HCT116 (cell line): ENCODE measurements at regions not wholly inside any gene's neighbourhood (a gene's known extent, or its start where the extent isn't known, plus 50 kb on each side); places are given as distances from the start of the nearest gene placed in this dataset.

Experiments used
- ATAC-seq: fragments of 200-7000 bp; cut with Tn5 transposase; 2 replicates; pipeline ENCODE4 v1.9.1; 2020; ENCODE audit warnings: mild to moderate bottlenecking, moderate library complexity
- BruUV-seq: library from RNA; stranded (reverse); fragments of 400-500 nt; replicated peaks from 2 replicates; lab custom pipeline; 2021; lab: Mats Ljungman, UMichigan
- CTCF ChIA-PET: fragments of 300-600 bp; sonication (Branson Sonifier 250); formaldehyde crosslinking; loops from one replicate; lab custom pipeline; 2021; ENCODE audit warnings: antibody characterized with exemption; lab: Charles Lee
- POLR2A ChIA-PET: fragments of 300-600, 350-600 bp; sonication (Branson Sonifier 250); formaldehyde crosslinking; loops from one replicate; lab custom pipeline; 2021; ENCODE audit warnings: antibody characterized with exemption; lab: Charles Lee
- RAD21 ChIA-PET, 2 experiments: fragments of 300-600 bp; sonication (Branson Sonifier 250); formaldehyde crosslinking; loops; one replicate each; lab custom pipeline; 2023; ENCODE audit warnings: low total read pairs in 2 of 2; ENCODE audit not compliant: uncharacterized antibody in 2 of 2, unreplicated experiment in 2 of 2, low non-redundant PET in 1 of 2; lab: Charles Lee
- DNase-seq: peaks from one replicate; pipeline ENCODE4 v3.0.0-alpha.2; 2010; ENCODE audit warnings: low read depth, low spot score
- H2AFZ ChIP-seq: fragments of 200-600 bp; shearing (Covaris generic), sonication (generic); 2 replicates; pipeline ENCODE4 v1.6.1; 2017; ENCODE audit warnings: low read depth, mixed run types, mixed read lengths, antibody characterized with exemption, low read length; ENCODE audit not compliant: poor library complexity, severe bottlenecking
- H3K27ac ChIP-seq: 2 replicates; pipeline ENCODE4 v1.5.1; 2012; ENCODE audit warnings: low read depth, low read length
- H3K27me3 ChIP-seq: fragments of 200-600 bp; sonication (generic); 2 replicates; pipeline ENCODE4 v1.6.1; 2016; ENCODE audit warnings: mixed run types, low read length, mixed read lengths; ENCODE audit not compliant: insufficient read depth
- H3K36me3 ChIP-seq, 2 experiments: fragments of 200-500 bp in 1 of 2; fragments of 200-600 bp in 1 of 2; sonication (Bioruptor generic) in 1 of 2; sonication (generic) in 1 of 2; 2 replicates each; pipeline versions ENCODE4 v1.5.1 to v1.6.1; 2014 to 2016; ENCODE audit warnings: low read length in 2 of 2, inconsistent platforms in 1 of 2, mixed read lengths in 1 of 2, mixed run types in 1 of 2; ENCODE audit not compliant: insufficient read depth in 2 of 2, control insufficient read depth in 1 of 2
- H3K4me1 ChIP-seq, 2 experiments: fragments of 200-600 bp in 1 of 2; sonication (generic) in 1 of 2; 2 replicates each; pipeline versions ENCODE4 v1.5.1 to v1.6.1; 2012 to 2017; ENCODE audit warnings: low read length in 2 of 2, inconsistent platforms in 1 of 2, mild to moderate bottlenecking in 1 of 2, mixed read lengths in 1 of 2, mixed run types in 1 of 2, moderate library complexity in 1 of 2; ENCODE audit not compliant: insufficient read depth in 2 of 2, control insufficient read depth in 1 of 2
- H3K4me2 ChIP-seq: fragments of 200-600 bp; sonication (generic); 2 replicates; pipeline ENCODE4 v1.6.1; 2017; ENCODE audit warnings: mixed run types, low read length, mixed read lengths
- H3K4me3 ChIP-seq, 2 experiments: fragments of 200-600 bp in 1 of 2; sonication (generic) in 1 of 2; replicated peaks in 1 of 2; 2 replicates each; pipeline ENCODE4 v1.5.1; 2011 to 2016; ENCODE audit warnings: low read length in 2 of 2, control low read depth in 1 of 2, low read depth in 1 of 2, mild to moderate bottlenecking in 1 of 2, mixed read lengths in 1 of 2, mixed run types in 1 of 2
- H3K79me2 ChIP-seq: fragments of 200-600 bp; sonication (generic); 2 replicates; pipeline ENCODE4 v1.6.1; 2017; ENCODE audit warnings: mild to moderate bottlenecking, mixed run types, low read length, moderate library complexity, mixed read lengths; ENCODE audit not compliant: insufficient read depth
- H3K9ac ChIP-seq: fragments of 200-600 bp; sonication (generic); 2 replicates; pipeline ENCODE4 v1.6.1; 2016; ENCODE audit warnings: low read length, mixed read lengths
- H3K9me2 ChIP-seq: fragments of 200-600 bp; sonication (generic), shearing (Covaris generic); 2 replicates; pipeline ENCODE4 v1.6.1; 2017; ENCODE audit warnings: mixed run types, mild to moderate bottlenecking, moderate library complexity; ENCODE audit not compliant: insufficient read depth
- H3K9me3 ChIP-seq, 2 experiments: fragments of 200-500 bp in 1 of 2; fragments of 200-600 bp in 1 of 2; sonication (Bioruptor generic) in 1 of 2; sonication (generic) in 1 of 2; 2 replicates each; pipeline ENCODE4 v1.6.1; 2014 to 2017; ENCODE audit warnings: low read length in 2 of 2, mixed read lengths in 2 of 2, inconsistent platforms in 1 of 2, low read depth in 1 of 2, mild to moderate bottlenecking in 1 of 2, mixed run types in 1 of 2, moderate library complexity in 1 of 2; ENCODE audit not compliant: control insufficient read depth in 1 of 2, insufficient read depth in 1 of 2
- H4K20me1 ChIP-seq: fragments of 200-600 bp; sonication (generic), shearing (Covaris generic); 2 replicates; pipeline ENCODE4 v1.6.1; 2017; ENCODE audit warnings: mixed run types, mild to moderate bottlenecking, moderate library complexity; ENCODE audit not compliant: insufficient read depth
- CBX3 ChIP-seq: IDR thresholded peaks from 2 replicates; pipeline ENCODE4 v1.6.1; 2012; ENCODE audit warnings: low read depth
- CEBPB ChIP-seq: IDR thresholded peaks from 2 replicates; pipeline ENCODE4 v1.6.1; 2012; ENCODE audit warnings: low read depth
- EGR1 ChIP-seq: IDR thresholded peaks from 2 replicates; pipeline ENCODE4 v1.6.1; 2012; ENCODE audit warnings: low read depth
- EZH2phosphoT487 ChIP-seq: fragments of 200-600 bp; IDR thresholded peaks from 2 replicates; pipeline ENCODE4 v1.6.1; 2018; ENCODE audit warnings: antibody characterized with exemption, borderline replicate concordance
- FOSL1 ChIP-seq: IDR thresholded peaks from 2 replicates; pipeline ENCODE4 v1.6.1; 2012; ENCODE audit warnings: low read depth
- JUND ChIP-seq: IDR thresholded peaks from 2 replicates; pipeline ENCODE4 v1.6.1; 2012
- POLR2A ChIP-seq: IDR thresholded peaks from 2 replicates; pipeline ENCODE4 v1.7.0; 2011; ENCODE audit warnings: borderline replicate concordance; ENCODE audit not compliant: insufficient read depth, insufficient read length; ENCODE audit errors: extremely low read depth
- POLR2AphosphoS5 ChIP-seq: IDR thresholded peaks from 2 replicates; pipeline ENCODE4 v1.6.1; 2011; ENCODE audit warnings: mild to moderate bottlenecking, low read depth, low read length, moderate library complexity
- RAD21 ChIP-seq: IDR thresholded peaks from 2 replicates; pipeline ENCODE4 v1.6.1; 2012; ENCODE audit warnings: low read depth, mild to moderate bottlenecking
- SIN3A ChIP-seq: IDR thresholded peaks from 2 replicates; pipeline ENCODE4 v1.6.1; 2012; ENCODE audit warnings: low read depth
- SP1 ChIP-seq: IDR thresholded peaks from 2 replicates; pipeline ENCODE4 v1.6.1; 2012; ENCODE audit warnings: low read depth
- SRF ChIP-seq: IDR thresholded peaks from 2 replicates; pipeline ENCODE4 v1.6.1; 2012; ENCODE audit warnings: low read depth
- YY1 ChIP-seq: IDR thresholded peaks from 2 replicates; pipeline ENCODE4 v1.6.1; 2011; ENCODE audit warnings: low read length, low read depth, moderate library complexity, mild to moderate bottlenecking; ENCODE audit not compliant: insufficient replicate concordance; ENCODE audit errors: extremely low read depth
- ZFX ChIP-seq: fragments of 450-650 bp; IDR thresholded peaks from 2 replicates; pipeline ENCODE4 v1.6.1; 2017
- ZNF274 ChIP-seq: fragments of 200-500 bp; sonication (Bioruptor generic); IDR thresholded peaks from 2 replicates; pipeline ENCODE4 v1.6.1; 2014; ENCODE audit warnings: mild to moderate bottlenecking, low read depth, low read length, inconsistent platforms
- intact Hi-C: fragments of 100-400 bp; cut with micrococcal nuclease; formaldehyde crosslinking; loops from 2 replicates; pipeline ENCODE4 v1.10.0; 2022
- TF ChIP-seq, protein P1 (sequence below): IDR thresholded peaks from 2 replicates; pipeline ENCODE4 v1.6.1; 2012
- TF ChIP-seq, protein P2 (sequence below): IDR thresholded peaks from 2 replicates; pipeline ENCODE4 v1.6.1; 2012; ENCODE audit warnings: low read depth

DNA sequence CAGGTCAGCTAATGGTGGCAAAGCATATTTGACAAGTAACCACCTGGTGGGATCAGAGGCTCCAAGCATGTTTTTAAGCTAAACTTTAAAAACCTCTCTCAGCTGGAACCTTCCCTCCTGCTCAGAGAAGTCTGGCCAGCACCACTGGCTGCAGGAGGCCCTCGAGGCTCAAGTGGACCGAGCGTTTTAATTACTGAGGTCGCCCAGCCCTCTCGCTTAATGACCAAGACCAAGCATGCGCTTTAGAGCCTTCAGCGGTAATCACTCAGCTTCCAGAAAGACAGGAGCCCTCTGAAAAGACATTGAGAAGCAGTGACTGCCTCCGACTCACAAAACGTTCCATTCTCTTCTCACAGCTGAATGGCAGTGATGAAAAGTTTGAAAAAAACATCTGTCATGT, 383.4 kb upstream of the ADARB2 start:
- Histone ChIP-seq H2AFZ (no peak overlapping the region), H3K4me2 (no peak overlapping the region), H3K36me3 (no peaks in the 10 kb centered on the region), H3K27me3 (no peaks in the 10 kb centered on the region), H3K4me3 (no peak overlapping the region), H3K4me1 (no peaks in the 10 kb centered on the region), H3K9me3 (peaks cover 0 to 15% of the 10 kb centered on the region in 2 experiments; a peak in 2 of 4 replicates), H3K27ac (no peak overlapping the region), H3K9me2 (no peaks in the 10 kb centered on the region), H4K20me1 (no peaks in the 10 kb centered on the region), H3K79me2 (no peaks in the 10 kb centered on the region), H3K9ac (no peak overlapping the region)
- RAD21 ChIA-PET = no interaction called here
- POLR2A ChIA-PET = no interaction called here
- intact Hi-C loops = no loop called here
- DNase-seq (no peak), ATAC-seq (no peak)
- BruUV-seq = no TSS peak
- CTCF ChIA-PET = no interaction called here
- no peak for TF ChIP-seq ZFX
- no peak for TF ChIP-seq SP1
- TF ChIP-seq CEBPB = no peak
- no peak for TF ChIP-seq EGR1
- TF ChIP-seq, protein P1, sequence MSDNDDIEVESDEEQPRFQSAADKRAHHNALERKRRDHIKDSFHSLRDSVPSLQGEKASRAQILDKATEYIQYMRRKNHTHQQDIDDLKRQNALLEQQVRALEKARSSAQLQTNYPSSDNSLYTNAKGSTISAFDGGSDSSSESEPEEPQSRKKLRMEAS = no peak
- TF ChIP-seq EZH2phosphoT487 = no peak
- TF ChIP-seq ZNF274 = no peak
- TF ChIP-seq JUND = no peak
- TF ChIP-seq SRF = no peak
- no peak for TF ChIP-seq RAD21
- TF ChIP-seq CBX3 = no peak
- TF ChIP-seq POLR2A = no peak
- no peak for TF ChIP-seq YY1
- no peak for TF ChIP-seq POLR2AphosphoS5

DNA sequence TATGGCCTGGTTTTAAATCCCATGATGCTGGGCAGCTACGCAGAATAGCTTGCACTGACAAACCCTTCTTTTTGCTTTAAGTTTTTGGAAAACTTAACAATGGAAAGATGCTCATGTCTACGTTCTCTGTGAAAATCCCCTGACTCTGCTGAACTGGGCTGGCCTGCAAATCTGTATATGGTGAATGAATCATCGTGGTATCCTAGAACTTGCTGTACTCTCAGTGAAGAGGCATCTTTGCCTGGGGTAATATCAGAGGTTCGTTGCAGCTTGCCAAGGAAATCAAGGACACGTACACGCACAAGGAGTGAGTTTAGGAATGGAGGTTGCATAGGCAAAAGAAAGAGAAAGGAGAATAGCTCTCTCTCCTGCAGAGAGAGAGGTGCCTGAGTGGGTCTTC, 382.0 kb upstream of the ADARB2 start:
- no peak overlapping the region for H3K9ac ChIP-seq
- peaks cover 0 to 15% of the 10 kb centered on the region in 2 experiments; a peak in 2 of 4 replicates for H3K9me3 ChIP-seq
- DNase-seq (no peak), ATAC-seq (no peak)
- H4K20me1 ChIP-seq = no peaks in the 10 kb centered on the region
- H3K4me2 ChIP-seq = no peak overlapping the region
- no peaks in the 10 kb centered on the region for H3K9me2 ChIP-seq
- ChIA-PET RAD21 (no interaction called here), POLR2A (no interaction called here), CTCF (no interaction called here)
- TF ChIP-seq RAD21 = no peak
- TF ChIP-seq, protein P2, sequence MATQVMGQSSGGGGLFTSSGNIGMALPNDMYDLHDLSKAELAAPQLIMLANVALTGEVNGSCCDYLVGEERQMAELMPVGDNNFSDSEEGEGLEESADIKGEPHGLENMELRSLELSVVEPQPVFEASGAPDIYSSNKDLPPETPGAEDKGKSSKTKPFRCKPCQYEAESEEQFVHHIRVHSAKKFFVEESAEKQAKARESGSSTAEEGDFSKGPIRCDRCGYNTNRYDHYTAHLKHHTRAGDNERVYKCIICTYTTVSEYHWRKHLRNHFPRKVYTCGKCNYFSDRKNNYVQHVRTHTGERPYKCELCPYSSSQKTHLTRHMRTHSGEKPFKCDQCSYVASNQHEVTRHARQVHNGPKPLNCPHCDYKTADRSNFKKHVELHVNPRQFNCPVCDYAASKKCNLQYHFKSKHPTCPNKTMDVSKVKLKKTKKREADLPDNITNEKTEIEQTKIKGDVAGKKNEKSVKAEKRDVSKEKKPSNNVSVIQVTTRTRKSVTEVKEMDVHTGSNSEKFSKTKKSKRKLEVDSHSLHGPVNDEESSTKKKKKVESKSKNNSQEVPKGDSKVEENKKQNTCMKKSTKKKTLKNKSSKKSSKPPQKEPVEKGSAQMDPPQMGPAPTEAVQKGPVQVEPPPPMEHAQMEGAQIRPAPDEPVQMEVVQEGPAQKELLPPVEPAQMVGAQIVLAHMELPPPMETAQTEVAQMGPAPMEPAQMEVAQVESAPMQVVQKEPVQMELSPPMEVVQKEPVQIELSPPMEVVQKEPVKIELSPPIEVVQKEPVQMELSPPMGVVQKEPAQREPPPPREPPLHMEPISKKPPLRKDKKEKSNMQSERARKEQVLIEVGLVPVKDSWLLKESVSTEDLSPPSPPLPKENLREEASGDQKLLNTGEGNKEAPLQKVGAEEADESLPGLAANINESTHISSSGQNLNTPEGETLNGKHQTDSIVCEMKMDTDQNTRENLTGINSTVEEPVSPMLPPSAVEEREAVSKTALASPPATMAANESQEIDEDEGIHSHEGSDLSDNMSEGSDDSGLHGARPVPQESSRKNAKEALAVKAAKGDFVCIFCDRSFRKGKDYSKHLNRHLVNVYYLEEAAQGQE = no peak
- TF ChIP-seq ZNF274 = no peak
- no peak for TF ChIP-seq YY1
- no peak for TF ChIP-seq SIN3A
- TF ChIP-seq FOSL1 = no peak
- no peaks in the 10 kb centered on the region for H3K36me3 ChIP-seq
- no TSS peak for BruUV-seq
- intact Hi-C loops = no loop called here
- no peaks in the 10 kb centered on the region for H3K4me1 ChIP-seq
- H3K4me3 ChIP-seq = no peak overlapping the region
- H3K79me2 ChIP-seq = no peaks in the 10 kb centered on the region
- H3K27ac ChIP-seq = no peak overlapping the region
- no peak overlapping the region for H2AFZ ChIP-seq
- no peaks in the 10 kb centered on the region for H3K27me3 ChIP-seq
